ENCODE measurements at regions not wholly inside any gene's neighbourhood (a gene's known extent, or its start where the extent isn't known, plus 50 kb on each side); places are given as distances from the start of the nearest gene placed in this dataset.
"Not testable (repeated sequence)": the region's sequence is repeated elsewhere in the genome, so short reads cannot be mapped to it uniquely, and the experiment has no call there.

DNA sequence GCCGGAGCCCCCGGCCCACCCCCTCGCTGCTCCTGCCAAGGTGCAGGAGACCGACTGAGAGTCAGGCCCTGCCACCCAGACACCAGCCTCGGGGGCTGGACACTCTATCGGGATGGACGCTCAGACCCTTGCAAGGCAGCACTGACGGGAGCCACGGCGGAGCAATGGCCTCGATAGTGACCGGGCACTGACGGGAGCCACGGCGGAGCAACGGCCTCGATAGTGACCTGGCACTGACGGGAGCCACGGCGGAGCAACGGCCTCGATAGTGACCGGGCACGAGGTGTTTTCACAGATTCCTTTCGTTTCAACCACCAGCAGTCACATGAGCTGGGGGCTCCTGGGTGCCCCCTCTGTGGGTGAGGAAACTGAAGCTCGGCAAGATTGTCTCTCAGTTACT is 123.6 kb upstream of the PPP1R26 start:
- DNase-seq (ENCODE audit: low read depth, low spot score) = no peak

DNA sequence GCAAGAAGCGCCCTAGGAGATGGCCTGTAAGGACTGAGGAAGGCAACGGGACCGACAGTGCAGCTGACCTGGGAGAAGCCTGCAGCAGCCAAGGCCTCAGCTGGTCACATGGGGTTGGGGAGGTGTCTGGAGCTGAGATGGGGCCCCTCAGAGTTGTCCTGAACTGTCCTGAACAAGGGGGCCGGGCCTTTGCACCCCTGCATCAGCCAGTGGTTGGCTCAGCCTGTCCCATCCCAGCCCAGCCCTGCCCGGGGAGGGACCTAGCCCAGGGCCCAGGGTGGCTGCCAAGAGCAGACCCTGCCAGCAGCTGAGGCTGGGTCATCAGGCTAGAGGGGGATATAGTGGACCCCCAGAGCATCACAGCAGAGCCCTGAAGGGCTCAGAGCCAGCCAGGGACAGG is 122.8 kb upstream of the PPP1R26 start:
- no peak for DNase-seq (ENCODE audit: low read depth, low spot score)

DNA sequence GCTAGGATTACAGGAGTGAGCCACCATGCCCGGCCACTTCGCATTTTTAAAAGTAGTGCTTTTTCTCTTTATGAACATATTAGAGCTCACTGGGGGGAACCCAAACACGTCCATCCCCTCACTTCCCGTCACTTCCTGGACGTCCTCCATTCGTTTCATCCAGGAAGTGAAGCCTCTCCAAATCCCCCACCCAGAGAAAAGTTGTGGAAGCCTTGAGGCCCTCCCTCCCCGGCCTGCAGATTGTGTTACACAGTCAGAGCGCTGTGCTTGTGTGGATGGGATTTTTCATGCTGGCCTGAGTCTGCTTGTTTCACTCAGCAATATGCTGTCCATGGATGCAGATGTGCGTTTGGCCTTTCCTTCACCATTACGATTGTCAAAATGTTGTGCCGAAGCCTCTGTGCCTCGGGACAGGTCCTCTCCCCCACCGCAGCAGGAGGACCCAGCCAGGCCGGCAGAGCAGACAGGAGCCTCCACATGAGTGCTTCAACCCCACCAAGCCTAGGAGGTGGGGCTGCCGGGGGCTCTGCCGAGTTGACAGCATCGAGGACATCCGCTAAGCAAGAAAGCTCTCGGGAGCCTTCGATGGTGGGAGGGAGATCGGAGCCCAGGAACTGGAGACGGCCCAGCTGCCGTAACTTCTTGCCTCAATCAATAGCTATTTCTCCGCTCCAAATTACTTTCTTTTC is 121.6 kb upstream of the PPP1R26 start:
- no peak for DNase-seq (ENCODE audit: low read depth, low spot score)

DNA sequence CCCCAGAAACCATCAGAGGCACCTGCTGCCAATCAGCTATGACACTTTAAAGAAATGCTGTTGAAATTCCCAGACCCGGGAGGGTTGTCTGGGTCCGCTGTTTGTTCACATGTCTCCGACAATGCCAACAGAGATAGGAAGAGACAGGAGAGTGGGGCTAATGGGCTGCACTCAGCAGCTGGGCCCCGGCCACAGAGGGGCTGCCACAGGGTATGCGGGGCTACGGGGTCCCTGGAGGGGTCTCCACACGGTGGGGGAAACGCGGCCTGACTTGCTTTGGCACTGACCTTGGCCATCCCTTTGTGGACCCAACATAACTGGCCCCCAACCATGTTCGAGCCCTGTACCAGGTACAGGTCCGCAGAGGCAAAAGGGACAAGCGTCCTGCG is 121.0 kb upstream of the PPP1R26 start:
- DNase-seq (ENCODE audit: low read depth, low spot score) = no peak

DNA sequence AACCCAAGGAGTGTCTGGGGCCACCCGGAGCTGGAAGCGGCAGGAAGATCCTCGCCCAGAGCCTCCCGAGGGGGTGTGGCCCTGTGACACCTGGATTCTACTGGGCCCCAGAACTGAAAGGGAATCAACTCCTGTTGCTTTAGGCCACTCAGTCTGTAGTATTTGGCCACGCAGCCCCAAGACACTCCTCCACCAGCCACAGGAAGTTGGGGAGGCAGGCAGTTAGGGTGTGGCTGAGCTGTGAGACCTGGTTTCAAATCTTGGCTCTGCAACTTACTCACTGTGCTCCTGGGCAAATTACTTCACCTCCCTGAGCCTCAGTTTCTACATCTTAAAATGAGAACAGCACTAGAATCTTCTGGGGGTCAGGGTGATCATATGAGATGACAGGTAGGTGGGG is 119.8 kb upstream of the PPP1R26 start:
- no peak for DNase-seq (ENCODE audit: low read depth, low spot score)

DNA sequence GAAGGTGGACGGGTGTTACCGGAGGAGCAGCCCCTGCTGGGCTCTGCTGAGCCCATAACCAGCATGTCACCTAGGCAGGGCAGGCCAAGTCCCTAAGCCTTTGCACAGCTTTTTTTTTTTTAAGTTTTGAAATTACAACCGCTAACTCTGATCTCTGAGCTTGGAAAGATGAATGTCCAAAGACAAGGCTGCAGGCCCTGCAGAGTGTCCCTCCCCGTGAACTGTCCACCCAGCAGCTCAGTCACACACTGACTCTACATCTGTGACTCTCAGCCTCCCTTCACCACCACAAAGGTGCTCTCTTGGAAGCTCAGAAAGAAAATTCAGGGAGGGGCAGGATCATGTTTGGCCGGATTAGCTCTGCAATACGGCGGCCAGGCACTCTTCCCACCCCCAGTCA is 119.0 kb upstream of the PPP1R26 start:
- no peak for DNase-seq (ENCODE audit: low read depth, low spot score)

DNA sequence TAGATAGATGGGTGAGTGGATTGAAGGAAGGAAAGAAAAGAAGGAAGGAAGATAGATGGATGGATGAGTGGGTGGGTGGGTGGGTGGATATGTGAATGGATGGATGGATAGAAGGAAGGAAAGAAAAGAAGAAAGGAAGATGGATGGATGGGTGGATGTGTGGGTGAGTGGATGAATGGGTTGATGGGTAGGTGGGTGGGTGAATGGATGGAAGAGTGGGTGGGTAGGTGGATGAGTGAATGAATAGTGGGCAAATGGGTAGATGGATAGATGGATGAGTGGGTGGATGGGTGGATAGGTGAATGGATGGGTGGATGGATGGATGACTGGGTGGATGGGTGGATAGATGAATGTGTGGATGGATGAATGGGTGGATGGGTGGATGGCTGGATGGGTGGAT is 117.9 kb upstream of the PPP1R26 start:
- not testable (repeated sequence) for DNase-seq (ENCODE audit: low read depth, low spot score)

DNA sequence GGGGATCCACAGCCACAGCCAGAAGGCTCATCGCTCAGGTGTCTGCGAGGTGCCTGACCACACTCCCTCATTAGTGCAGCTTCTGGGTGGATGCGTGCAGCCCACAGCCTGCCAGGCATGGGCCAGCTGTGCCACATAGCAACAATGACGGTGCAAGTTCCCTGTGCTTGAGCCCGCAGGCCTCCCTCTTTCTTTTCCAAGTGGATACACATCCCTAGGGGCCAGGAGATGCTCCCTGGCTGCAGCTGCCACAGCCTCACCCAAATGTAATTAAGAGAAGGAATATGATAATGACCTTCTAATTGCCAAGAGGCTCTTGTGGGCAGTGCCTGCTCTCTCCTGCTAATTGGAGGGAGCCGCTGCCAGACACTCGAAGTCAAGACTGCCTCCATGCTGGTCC is 116.0 kb upstream of the PPP1R26 start:
- DNase-seq (ENCODE audit: low read depth, low spot score) = no peak

DNA sequence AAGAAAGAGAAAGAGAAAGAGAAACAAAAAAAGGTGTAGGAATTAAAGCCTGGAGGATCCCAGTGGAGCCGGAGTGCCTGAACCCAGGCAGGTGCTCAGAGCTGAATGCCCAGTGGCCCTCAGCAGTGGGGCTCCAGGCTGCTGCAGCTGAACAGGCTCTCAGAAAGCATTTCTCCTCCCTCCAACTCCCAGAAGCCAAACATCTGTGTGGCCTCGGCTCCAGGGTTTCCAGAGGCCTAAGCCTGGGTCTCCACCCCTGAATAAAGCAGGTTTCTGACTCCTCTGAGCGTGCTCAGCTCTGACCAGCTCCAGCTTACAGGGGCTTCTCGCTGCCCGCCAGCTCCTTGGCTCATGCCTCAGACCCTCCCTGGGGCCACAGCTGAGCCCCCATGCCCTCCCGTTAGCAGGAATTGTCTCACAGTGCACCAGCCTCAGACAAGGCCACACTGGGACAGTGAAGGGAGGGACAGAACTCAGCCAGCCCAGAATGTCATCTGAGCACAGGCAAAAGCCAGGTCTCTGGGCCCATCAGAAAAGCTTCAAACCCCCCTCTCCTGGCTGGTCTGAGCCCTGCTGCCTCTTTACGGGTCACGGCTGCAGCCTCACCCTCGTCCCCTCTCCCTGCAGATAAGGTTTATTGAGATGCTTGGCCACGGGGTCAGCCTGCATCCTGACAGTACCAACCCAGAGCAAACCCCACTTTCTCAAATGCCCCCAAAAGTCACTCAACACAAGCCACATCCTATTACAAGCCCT is 114.4 kb upstream of the PPP1R26 start:
- no peak for DNase-seq (ENCODE audit: low read depth, low spot score)

DNA sequence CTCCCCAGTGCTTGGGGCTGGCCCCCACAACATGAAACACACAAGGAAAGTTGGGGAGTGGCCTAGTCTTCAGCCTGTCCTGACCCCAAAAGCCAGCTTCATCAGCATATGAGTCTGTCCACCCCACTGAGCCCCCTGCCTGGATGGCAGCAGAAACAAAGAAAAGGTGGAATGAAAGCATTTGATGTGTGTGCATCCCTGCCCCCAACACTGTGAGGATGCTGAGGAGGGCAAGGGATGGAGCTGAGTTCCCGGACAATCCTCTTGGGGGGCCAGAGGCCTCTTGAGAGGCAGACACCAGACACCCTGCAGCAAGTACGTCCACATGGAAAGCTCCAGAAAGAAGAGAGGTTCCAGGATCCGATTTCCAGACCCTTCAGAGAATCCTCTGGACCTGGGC is 113.5 kb upstream of the PPP1R26 start:
- DNase-seq (ENCODE audit: low read depth, low spot score) = no peak

DNA sequence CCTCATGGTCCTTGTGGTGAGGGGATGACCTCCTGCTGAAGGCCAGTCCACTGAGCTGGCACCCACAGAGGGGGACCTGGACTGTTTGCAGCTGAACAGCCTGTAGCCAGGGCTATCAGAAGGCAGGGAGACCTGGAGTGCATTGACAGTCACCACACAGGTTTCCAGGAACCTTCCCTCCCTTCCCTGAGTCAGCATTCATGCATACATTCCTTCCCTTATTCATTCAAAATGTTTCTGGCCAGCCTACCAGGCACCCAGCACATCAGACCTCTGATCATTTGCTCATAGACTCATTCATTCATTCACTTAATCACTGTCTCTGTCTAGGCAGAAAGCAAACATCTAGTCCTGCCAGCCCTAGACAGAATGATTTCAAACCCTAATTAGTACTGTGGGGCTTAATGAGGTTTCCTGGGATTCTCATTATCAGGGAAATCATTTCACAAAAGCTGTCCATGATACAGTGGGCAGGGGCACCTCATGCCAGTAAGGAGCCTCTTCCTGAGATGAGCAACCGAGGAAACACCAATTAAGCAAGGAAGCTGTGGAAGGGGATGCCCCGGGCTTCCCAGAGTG is 110.1 kb upstream of the PPP1R26 start:
- DNase-seq (ENCODE audit: low read depth, low spot score) = no peak

DNA sequence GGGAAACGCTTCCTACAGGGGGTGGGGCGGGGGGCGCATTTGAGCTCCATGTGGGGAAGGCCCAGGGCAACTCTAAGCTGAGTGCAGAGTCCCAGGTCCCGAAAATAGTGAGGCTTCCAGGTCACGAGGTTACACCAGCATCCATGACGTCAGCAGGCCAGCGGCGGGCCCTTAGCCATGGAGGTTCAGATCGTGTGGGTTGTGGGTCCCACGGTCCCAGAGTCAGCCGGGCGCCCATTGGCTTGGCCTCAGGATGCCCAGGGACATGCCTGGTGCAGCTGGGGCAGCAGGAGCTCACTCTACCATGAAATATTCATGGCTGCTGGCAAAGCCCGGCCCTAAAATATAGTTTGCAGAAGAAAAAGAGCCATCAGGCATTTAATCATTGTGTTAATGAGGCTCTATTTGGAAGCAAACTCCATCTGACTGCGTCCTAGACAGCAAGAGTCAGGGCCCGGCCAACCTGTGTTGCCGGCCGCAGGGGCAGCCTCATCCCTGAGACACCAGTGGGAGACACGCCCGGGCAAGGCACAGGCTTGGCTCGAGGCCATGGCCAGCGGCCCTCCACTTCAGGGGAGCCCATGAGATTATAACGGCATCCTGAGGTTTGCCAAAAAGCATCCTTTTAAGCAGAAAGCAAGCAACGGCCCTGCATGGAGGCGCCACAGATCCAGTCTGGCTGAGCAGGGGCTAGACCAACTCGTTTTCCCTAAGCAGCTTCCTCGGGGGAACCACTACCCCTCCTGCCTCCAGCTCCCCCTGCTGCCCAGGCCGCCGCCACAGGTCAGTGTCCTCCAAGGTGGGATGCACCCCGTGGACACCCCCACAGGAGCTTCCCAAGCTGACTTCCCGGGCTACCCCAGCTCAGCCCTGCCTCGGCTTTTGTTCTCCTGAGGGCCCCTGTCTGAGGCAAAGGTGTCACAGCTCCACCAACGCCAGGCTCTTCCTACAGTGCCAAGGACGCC is 108.9 kb upstream of the PPP1R26 start:
- DNase-seq (ENCODE audit: low read depth, low spot score) = no peak

DNA sequence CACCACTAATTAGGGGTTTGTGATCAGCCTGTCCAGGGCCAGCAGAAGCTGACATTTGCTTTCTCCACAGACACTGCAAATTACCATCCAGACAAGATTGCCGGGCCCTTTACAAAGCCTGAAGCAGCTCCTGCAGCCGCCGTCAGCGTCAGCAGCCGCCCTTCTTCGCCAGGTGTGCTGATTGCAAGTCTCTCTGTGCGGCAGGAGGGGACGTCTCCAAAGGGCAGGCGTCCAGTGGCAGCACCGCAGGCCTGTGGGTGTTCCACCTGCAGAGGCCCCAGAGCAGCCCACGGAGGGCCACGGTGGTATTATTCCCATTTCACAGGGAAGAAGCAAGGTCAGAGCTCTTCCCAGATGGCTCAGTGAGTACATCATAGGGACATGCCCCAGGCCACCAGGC is 108.0 kb upstream of the PPP1R26 start:
- no peak for DNase-seq (ENCODE audit: low read depth, low spot score)

DNA sequence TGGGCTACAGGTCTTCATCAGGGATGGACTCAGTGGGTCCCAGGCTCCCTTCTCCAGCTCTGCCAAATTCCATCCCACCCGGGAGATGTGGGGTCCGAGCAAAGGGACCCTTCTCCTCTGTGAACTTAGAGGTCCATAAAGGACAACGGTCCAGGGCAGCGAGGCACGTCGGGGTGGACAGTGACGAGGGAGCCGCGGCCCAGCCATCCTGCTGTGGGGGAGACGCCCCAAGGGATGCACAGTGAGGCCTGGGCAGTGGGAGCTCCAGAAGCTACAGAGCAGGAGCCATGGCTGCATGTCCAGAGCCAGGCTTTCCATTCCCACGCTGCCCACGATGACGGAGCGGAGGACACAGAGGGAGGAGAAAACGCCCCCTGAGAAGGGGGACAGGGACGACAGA is 107.5 kb upstream of the PPP1R26 start:
- DNase-seq (ENCODE audit: low read depth, low spot score) = no peak

DNA sequence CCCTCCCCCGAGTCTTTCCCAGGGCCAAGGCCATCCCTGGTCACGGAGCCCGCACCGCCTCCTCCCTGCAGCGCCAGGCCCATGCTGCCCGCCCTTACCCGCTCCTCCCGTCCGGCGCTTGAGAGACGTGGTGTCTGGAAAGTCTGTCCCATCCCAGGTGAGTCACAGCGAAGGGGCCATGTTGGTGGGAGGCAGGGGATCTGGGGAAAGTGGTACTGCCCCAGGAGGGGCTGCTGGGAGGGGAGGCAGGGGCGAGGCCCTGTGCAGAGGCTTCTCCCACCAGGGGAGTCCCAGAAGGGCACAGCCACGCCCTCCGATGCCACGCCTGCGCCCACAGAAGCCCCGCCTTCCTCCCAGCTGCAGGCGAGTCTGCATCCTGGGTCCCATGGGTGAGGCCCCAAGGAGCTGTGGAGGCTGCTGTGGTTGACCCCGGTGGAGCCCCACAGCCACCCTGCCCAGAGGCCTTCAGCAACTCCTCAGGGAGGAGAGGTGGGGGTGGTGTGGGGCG is 107.0 kb upstream of the PPP1R26 start:
- no peak for DNase-seq (ENCODE audit: low read depth, low spot score)

DNA sequence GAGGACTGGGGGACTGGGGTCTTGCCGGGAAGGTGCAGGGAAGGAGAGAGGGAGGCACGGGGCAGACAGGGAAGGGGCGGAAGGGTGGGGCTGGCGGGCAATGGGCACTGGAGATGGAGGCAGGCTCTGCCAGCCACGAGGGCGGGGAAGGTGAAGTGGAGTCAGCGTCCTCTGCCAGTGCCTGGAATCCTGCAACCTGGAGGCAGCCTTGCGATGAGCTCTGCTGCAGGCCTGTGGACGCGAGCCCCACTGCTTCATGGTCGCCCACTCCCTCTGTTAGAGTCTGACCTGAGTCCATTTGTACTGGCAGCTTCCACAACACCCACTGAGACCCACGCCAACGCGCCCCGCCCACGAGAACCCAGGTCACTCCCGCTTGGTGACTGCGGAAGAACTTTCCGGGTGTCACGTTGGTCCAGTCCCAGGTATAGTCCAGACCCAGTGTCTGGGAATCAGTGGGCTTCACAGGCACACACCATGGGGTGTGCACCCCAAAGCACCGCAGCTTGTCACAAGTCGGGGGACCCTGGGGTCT is 106.4 kb upstream of the PPP1R26 start:
- no peak for DNase-seq (ENCODE audit: low read depth, low spot score)

DNA sequence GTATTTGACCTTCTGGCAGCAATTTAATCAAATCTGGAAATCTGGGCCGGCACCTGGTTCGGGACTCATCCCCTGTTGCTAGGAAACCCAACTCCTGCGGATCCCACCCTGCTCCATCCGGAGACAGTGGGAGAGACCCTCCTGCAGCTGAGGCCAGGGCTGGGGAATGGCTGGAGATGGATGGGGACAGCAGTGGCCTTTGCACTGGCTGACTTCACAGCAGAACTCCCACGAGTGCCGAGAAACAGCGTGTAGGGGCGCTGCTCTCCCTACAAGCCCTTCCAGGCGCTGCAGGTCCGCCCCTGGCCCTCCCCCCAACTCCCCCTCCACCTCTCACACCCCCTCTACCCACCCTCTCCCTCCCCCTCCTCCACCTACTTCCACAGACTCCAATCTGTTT is 105.8 kb upstream of the PPP1R26 start:
- no peak for DNase-seq (ENCODE audit: low read depth, low spot score)

DNA sequence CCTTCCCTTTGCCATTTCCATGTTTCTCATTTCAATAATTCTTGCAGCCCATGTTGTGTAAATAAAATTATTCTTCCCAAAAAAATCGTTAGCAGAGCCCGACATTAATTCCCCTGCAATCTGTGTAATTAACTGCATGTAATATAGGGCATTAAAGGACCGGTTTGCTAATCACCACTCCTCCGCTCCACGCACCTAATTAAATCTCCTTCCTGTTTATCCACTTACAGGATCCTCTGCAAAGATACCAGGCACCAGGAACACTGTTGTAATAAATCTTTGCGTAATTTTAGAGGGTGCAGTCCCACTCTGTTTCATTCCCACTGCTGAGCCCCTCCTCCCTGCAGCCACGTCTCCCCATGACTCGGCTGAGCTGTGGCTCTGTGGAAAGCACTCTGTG is 105.0 kb upstream of the PPP1R26 start:
- no peak for DNase-seq (ENCODE audit: low read depth, low spot score)

DNA sequence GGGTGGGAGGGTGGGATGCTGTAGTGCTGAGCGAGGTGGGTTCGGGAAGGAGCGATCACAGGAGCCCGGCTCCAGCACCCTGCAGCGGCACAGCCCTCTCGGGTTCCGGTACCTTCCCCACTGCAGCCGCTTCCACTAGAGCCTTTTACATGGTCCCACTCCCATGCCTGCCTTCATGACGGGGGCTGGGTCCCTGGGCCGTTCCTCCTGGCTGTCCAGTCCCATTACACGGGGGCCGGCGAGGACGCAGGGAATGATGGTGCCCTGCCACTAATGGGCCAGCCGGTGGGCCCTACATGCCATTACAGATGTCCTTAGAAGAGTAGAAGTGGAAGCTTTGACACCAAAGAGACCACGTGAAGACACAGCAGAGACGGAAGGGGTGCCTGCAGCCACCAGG is 104.6 kb upstream of the PPP1R26 start:
- no peak for DNase-seq (ENCODE audit: low read depth, low spot score)

DNA sequence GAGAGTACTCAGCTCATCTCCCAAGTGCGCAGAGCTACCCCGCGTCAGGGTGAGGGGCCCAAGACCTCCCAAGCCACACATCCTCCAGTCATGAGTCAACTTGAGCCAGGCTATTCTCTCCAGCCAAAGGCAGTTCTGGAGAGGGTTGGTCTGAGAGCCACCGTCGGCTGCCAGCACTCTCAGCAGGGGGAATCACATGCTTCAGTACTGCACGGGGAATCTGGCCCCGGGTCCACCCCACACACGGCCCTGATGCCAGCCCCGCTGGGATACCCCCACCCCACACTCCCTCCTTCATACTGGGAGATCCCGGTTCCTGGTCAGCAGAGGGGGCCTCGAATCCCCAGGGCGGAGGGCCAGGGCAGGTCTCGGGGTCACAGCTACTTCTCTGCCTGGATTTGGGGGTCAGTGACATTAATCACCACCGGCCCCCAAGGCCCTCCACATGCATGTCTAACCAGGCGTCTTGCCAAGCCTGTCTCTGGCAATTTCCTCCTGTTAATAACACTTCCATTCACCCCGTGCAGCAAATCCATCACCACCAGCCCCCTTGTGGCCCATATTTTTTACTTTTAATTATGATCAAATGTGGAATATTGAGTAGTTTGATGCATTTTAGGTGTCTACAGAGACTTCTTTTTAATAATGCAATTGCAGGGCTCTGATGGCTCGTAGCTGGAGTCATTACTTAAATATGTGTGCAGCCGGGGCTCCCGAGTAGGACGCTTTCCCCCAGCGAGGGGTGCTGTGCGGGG is 102.9 kb upstream of the PPP1R26 start:
- DNase-seq (ENCODE audit: low read depth, low spot score) = no peak

DNA sequence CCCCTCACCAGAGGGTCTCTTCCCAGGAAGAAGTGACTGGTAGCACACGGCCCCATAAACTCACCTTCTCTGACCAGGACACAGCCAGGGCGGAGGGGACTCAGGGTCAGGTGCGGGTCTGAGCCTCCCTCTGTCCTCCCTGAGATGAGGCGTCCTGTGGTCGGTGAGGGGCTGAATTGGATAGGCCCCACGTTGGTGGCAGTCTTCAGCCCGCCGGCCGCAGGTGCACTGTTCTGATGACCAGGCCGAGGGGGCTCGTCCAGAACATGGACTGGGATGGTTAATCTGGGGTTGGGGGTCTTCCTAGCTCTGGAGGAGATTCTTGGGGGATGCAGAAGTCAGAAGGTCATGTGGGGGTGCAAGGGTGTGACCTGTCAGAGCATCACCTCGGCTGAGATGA is 102.2 kb upstream of the PPP1R26 start:
- DNase-seq (ENCODE audit: low read depth, low spot score) = no peak
